Vagina (tissue), 2 donors: ENCODE measurements at regions not wholly inside any gene's neighbourhood (a gene's known extent, or its start where the extent isn't known, plus 50 kb on each side); places are given as distances from the start of the nearest gene placed in this dataset.

ENCODE experiments used
- DNase-seq, 2 donors: peaks; one replicate each; pipeline ENCODE4 v3.0.0-alpha.2; 2017; ENCODE audit errors: extremely low spot score in 2 of 2
- H3K27ac ChIP-seq: fragments of 200-600 bp; sonication (generic); one replicate; pipeline ENCODE4 v1.5.1; 2019
- H3K27me3 ChIP-seq: fragments of 200-600 bp; sonication (generic); one replicate; pipeline ENCODE4 v1.5.1; 2019
- H3K36me3 ChIP-seq, 2 donors: fragments of 200-600 bp; sonication (generic); one replicate each; pipeline ENCODE4 v1.5.1; 2017 to 2019
- H3K4me1 ChIP-seq: fragments of 200-600 bp; sonication (generic); one replicate; pipeline ENCODE4 v1.5.1; 2019
- H3K4me3 ChIP-seq, 2 donors: fragments of 200-600 bp; sonication (generic); 1 replicate in 1 of 2; 2 replicates in 1 of 2; pipeline ENCODE4 v1.5.1; 2016 to 2019
- H3K9me3 ChIP-seq: fragments of 200-600 bp; sonication (generic); one replicate; pipeline ENCODE4 v1.5.1; 2019
- POLR2A ChIP-seq, 2 donors: fragments of 450-650 bp; IDR thresholded peaks; one replicate each; pipeline ENCODE4 v1.6.1; 2017; ENCODE audit warnings: antibody characterized with exemption in 2 of 2, mild to moderate bottlenecking in 2 of 2, moderate library complexity in 2 of 2
- POLR2AphosphoS5 ChIP-seq, 2 donors: sonication (generic); formaldehyde crosslinking; IDR thresholded peaks; one replicate each; pipeline ENCODE4 v1.9.0; 2017; ENCODE audit warnings: antibody characterized with exemption in 2 of 2, mild to moderate bottlenecking in 2 of 2, low read depth in 1 of 2; ENCODE audit not compliant: insufficient read depth in 1 of 2
- intact Hi-C: fragments of 100-400 bp; cut with DNase I; formaldehyde crosslinking; loops from one replicate; pipeline ENCODE4 v1.15.1; 2023
- TF ChIP-seq, protein P1 (sequence below), 3 experiments: fragments of 450-650 bp in 2 of 3; fragments of 200-600 bp in 1 of 3; sonication (generic) in 1 of 3; IDR thresholded peaks; one replicate each; pipeline ENCODE4 v1.5.1; 2017 to 2019; ENCODE audit warnings: antibody characterized with exemption in 3 of 3, mild to moderate bottlenecking in 2 of 3, moderate library complexity in 2 of 3

DNA sequence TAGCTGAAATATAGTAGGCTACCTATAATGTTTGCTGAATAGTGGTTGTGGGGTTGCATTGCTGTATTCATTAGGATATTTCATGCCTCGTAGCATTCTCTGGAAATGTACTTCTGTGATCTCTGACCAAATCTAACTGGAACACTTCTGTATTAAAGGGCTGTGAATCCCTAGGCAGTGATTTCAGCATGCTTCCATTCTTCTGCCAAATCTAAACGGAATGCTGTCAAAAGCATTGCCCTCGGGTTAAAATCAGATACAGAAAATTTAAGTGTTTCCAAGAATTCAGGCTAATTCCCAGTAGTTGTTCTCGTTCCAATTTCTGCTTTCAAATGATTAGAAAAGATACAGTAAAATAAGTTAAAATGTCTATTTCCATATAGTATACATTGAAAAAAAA, 1847.5 kb upstream of the IGFBP7 start:
- Histone ChIP-seq H3K27me3 (no peaks in the 10 kb centered on the region), H3K4me3 (no peak overlapping the region), H3K36me3 (no peaks in the 10 kb centered on the region), H3K27ac (no peak overlapping the region), H3K4me1 (no peaks in the 10 kb centered on the region), H3K9me3 (no peaks in the 10 kb centered on the region)
- TF ChIP-seq POLR2AphosphoS5 (IDR thresholded peaks at IDR 0.05; ENCODE audit: insufficient read depth in 1 of 2, low read depth in 1 of 2), result no peak
- TF ChIP-seq, protein P1, sequence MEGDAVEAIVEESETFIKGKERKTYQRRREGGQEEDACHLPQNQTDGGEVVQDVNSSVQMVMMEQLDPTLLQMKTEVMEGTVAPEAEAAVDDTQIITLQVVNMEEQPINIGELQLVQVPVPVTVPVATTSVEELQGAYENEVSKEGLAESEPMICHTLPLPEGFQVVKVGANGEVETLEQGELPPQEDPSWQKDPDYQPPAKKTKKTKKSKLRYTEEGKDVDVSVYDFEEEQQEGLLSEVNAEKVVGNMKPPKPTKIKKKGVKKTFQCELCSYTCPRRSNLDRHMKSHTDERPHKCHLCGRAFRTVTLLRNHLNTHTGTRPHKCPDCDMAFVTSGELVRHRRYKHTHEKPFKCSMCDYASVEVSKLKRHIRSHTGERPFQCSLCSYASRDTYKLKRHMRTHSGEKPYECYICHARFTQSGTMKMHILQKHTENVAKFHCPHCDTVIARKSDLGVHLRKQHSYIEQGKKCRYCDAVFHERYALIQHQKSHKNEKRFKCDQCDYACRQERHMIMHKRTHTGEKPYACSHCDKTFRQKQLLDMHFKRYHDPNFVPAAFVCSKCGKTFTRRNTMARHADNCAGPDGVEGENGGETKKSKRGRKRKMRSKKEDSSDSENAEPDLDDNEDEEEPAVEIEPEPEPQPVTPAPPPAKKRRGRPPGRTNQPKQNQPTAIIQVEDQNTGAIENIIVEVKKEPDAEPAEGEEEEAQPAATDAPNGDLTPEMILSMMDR (IDR thresholded peaks at IDR 0.05), result no peak
- TF ChIP-seq POLR2A (IDR thresholded peaks at IDR 0.05), result no peak
- intact Hi-C loops, result no loop called here
- DNase-seq, result no peak

DNA sequence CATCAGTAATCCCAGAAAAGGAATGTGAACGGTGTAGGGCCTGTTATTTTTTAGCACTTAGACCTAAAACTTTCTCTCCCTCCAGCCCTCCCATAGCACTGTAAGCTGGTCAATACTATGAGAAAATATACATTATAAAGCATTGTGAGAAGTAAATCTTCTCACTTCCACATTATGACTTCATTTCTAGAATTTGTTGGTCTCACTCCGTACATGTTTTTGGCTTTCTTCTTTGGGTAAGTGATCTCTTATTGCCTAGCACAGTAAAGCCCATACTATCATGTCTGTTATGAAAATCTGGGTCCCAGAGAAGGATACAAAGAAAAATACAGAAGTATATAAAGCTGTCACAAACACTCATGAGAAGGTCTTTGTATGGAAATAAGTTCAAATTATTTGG, 1851.1 kb upstream of the IGFBP7 start:
- Histone ChIP-seq H3K9me3 (no peaks in the 10 kb centered on the region), H3K27ac (no peak overlapping the region), H3K4me3 (no peak overlapping the region), H3K36me3 (no peaks in the 10 kb centered on the region), H3K4me1 (no peaks in the 10 kb centered on the region), H3K27me3 (no peaks in the 10 kb centered on the region)
- TF ChIP-seq, protein P1 (IDR thresholded peaks at IDR 0.05), result no peak
- no peak for TF ChIP-seq POLR2AphosphoS5 (IDR thresholded peaks at IDR 0.05; ENCODE audit: insufficient read depth in 1 of 2, low read depth in 1 of 2)
- no peak for TF ChIP-seq POLR2A (IDR thresholded peaks at IDR 0.05)
- intact Hi-C loops, result no loop called here
- no peak for DNase-seq

DNA sequence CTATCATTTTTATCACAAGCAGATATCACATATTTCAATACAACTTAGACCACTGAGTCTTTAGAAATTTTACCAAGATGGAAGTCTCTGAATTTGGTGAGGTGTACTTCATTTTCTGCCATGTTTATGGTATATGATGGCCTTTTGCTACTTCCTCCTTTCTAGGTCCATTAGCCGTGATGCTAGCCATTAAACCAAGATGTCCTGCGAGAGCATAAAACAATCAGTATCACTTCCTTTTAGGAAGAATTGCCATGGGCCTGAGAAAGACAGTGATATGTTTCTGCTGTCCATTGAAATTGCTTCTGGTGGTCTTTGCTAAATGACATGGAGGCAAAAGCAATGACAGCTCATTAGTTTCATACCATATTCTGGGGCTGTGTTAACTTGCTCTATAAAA, 1851.7 kb upstream of the IGFBP7 start:
- Histone ChIP-seq H3K36me3 (no peaks in the 10 kb centered on the region), H3K27ac (no peak overlapping the region), H3K9me3 (no peaks in the 10 kb centered on the region), H3K4me1 (no peaks in the 10 kb centered on the region), H3K4me3 (no peak overlapping the region), H3K27me3 (no peaks in the 10 kb centered on the region)
- DNase-seq, result no peak
- intact Hi-C loops, result no loop called here
- TF ChIP-seq POLR2A (IDR thresholded peaks at IDR 0.05) (no peak), POLR2AphosphoS5 (IDR thresholded peaks at IDR 0.05; ENCODE audit: insufficient read depth in 1 of 2, low read depth in 1 of 2) (no peak)
- TF ChIP-seq, protein P1 (IDR thresholded peaks at IDR 0.05), result no peak

DNA sequence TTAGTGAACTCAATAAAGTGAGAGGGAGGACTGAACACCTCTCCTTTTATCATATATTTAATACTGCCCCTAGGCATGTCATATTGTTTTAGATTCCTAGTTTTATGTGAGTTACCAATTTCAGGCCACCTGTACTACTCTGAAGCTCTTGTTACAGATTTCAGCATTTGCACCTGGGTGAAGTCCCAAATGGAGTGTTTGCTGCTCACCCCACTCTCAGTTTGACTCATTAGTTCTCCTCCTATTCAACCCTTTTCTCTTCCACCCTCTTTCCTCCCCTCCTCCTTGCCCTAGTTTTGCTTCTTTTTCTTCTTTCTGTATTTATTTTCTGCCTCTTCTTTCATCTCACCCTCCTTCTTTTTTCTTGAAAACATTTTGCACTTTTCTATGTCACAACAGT, 1852.2 kb upstream of the IGFBP7 start:
- TF ChIP-seq POLR2A (IDR thresholded peaks at IDR 0.05) (no peak), POLR2AphosphoS5 (IDR thresholded peaks at IDR 0.05; ENCODE audit: insufficient read depth in 1 of 2, low read depth in 1 of 2) (no peak)
- TF ChIP-seq, protein P1 (IDR thresholded peaks at IDR 0.05), result no peak
- Histone ChIP-seq H3K36me3 (no peaks in the 10 kb centered on the region), H3K9me3 (no peaks in the 10 kb centered on the region), H3K4me1 (no peaks in the 10 kb centered on the region), H3K27me3 (no peaks in the 10 kb centered on the region), H3K4me3 (no peak overlapping the region), H3K27ac (no peak overlapping the region)
- DNase-seq, result no peak
- intact Hi-C loops, result no loop called here

DNA sequence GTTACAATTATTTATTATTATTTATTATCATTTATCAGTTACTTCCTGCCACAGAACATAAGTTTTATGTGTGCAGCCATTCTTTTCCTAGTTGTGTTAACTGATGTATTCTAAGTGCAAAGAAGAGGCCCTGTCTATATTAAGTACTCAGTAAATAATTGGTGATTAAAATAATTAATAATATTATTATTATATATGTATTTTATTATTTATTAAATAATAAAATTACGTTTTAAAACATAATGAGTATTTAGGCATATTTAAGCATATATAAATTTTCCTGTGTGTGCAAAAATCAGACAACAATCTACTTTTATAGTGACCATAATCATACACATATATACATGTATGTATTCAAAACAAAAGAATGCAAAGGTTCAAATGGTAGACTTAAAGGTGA, 1871.6 kb upstream of the IGFBP7 start:
- no peak for TF ChIP-seq POLR2AphosphoS5 (IDR thresholded peaks at IDR 0.05; ENCODE audit: insufficient read depth in 1 of 2, low read depth in 1 of 2)
- TF ChIP-seq POLR2A (IDR thresholded peaks at IDR 0.05), result no peak
- TF ChIP-seq, protein P1 (IDR thresholded peaks at IDR 0.05), result no peak
- no peaks in the 10 kb centered on the region for H3K9me3 ChIP-seq
- H3K27me3 ChIP-seq, result no peaks in the 10 kb centered on the region
- no peak for DNase-seq
- H3K36me3 ChIP-seq, result no peaks in the 10 kb centered on the region
- H3K4me1 ChIP-seq, result no peaks in the 10 kb centered on the region
- intact Hi-C loops, result no loop called here
- no peak overlapping the region for H3K4me3 ChIP-seq
- no peak overlapping the region for H3K27ac ChIP-seq
